Erythroblast (primary cell): ENCODE measurements at regions not wholly inside any gene's neighbourhood (a gene's known extent, or its start where the extent isn't known, plus 50 kb on each side); places are given as distances from the start of the nearest gene placed in this dataset.

Source experiments
- DNase-seq, 2 experiments: peaks; one replicate each; lab custom pipeline; 2025; lab: John Stamatoyannopoulos, UW
- GATA1 ChIP-seq: IDR thresholded peaks from 2 replicates; pipeline ENCODE4 v1.6.1; 2011; ENCODE audit warnings: low read depth, mild to moderate bottlenecking, control low read depth, low read length, moderate library complexity
- POLR2A ChIP-seq: IDR thresholded peaks from 2 replicates; pipeline ENCODE4 v1.6.1; 2011; ENCODE audit warnings: mild to moderate bottlenecking, low read length

GRCh38 chr7:157487046-157487770, 150.4 kb downstream of the DNAJB6 start:
- TF ChIP-seq GATA1 (no peak), POLR2A (no peak)
- DNase-seq = no peak

GRCh38 chr7:157488281-157488680, 151.5 kb downstream of the DNAJB6 start:
- no peak for DNase-seq
- TF ChIP-seq GATA1 (no peak), POLR2A (no peak)

- no peak for DNase-seq
- TF ChIP-seq POLR2A (no peak), GATA1 (no peak)
These were observed 152.2 kb downstream of the DNAJB6 start for GRCh38 chr7:157488966-157489365.
